HL-60 (cell line): ENCODE measurements at regions not wholly inside any gene's neighbourhood (a gene's known extent, or its start where the extent isn't known, plus 50 kb on each side); places are given as distances from the start of the nearest gene placed in this dataset.

Experiments used
- GABPA ChIP-seq: IDR thresholded peaks from 2 replicates; pipeline ENCODE4 v1.6.1; 2012; ENCODE audit warnings: low read depth
- POLR2AphosphoS5 ChIP-seq: IDR thresholded peaks from 2 replicates; pipeline ENCODE4 v1.6.1; 2012; ENCODE audit warnings: low read depth
- SPI1 ChIP-seq: IDR thresholded peaks from 2 replicates; pipeline ENCODE4 v1.6.1; 2012; ENCODE audit warnings: low read depth, mild to moderate bottlenecking, borderline replicate concordance
- TF ChIP-seq, protein P1 (sequence below): IDR thresholded peaks from one replicate; pipeline ENCODE4 v1.5.1; 2011; ENCODE audit warnings: low read length, control low read depth, inconsistent platforms; ENCODE audit not compliant: insufficient read depth
- TF ChIP-seq, protein P2 (sequence below): IDR thresholded peaks from 2 replicates; pipeline ENCODE4 v1.6.1; 2012; ENCODE audit warnings: low read depth; ENCODE audit not compliant: insufficient replicate concordance

DNA sequence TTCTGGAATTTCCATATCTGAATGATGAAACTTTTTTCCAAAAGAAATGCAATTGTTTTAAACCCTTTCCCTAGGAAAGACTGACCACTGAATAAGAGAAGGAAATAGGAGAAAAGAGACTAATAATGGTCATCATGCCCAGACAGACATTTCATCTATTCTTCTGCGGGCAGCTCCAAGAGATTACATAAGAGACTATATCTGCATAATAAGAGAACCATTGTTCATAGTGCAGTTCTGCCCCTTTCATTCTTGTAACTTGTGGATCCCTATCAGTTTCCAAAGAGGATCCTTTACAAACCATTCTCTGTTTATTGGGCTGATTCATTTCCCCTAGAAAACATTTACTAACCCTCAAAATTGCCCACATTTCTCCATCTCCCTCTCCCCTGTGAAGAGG is 197.8 kb downstream of the FSCB start:
- TF ChIP-seq, protein P1, sequence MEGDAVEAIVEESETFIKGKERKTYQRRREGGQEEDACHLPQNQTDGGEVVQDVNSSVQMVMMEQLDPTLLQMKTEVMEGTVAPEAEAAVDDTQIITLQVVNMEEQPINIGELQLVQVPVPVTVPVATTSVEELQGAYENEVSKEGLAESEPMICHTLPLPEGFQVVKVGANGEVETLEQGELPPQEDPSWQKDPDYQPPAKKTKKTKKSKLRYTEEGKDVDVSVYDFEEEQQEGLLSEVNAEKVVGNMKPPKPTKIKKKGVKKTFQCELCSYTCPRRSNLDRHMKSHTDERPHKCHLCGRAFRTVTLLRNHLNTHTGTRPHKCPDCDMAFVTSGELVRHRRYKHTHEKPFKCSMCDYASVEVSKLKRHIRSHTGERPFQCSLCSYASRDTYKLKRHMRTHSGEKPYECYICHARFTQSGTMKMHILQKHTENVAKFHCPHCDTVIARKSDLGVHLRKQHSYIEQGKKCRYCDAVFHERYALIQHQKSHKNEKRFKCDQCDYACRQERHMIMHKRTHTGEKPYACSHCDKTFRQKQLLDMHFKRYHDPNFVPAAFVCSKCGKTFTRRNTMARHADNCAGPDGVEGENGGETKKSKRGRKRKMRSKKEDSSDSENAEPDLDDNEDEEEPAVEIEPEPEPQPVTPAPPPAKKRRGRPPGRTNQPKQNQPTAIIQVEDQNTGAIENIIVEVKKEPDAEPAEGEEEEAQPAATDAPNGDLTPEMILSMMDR: no peak
- TF ChIP-seq SPI1 (no peak), POLR2AphosphoS5 (no peak), GABPA (no peak)
- TF ChIP-seq, protein P2, sequence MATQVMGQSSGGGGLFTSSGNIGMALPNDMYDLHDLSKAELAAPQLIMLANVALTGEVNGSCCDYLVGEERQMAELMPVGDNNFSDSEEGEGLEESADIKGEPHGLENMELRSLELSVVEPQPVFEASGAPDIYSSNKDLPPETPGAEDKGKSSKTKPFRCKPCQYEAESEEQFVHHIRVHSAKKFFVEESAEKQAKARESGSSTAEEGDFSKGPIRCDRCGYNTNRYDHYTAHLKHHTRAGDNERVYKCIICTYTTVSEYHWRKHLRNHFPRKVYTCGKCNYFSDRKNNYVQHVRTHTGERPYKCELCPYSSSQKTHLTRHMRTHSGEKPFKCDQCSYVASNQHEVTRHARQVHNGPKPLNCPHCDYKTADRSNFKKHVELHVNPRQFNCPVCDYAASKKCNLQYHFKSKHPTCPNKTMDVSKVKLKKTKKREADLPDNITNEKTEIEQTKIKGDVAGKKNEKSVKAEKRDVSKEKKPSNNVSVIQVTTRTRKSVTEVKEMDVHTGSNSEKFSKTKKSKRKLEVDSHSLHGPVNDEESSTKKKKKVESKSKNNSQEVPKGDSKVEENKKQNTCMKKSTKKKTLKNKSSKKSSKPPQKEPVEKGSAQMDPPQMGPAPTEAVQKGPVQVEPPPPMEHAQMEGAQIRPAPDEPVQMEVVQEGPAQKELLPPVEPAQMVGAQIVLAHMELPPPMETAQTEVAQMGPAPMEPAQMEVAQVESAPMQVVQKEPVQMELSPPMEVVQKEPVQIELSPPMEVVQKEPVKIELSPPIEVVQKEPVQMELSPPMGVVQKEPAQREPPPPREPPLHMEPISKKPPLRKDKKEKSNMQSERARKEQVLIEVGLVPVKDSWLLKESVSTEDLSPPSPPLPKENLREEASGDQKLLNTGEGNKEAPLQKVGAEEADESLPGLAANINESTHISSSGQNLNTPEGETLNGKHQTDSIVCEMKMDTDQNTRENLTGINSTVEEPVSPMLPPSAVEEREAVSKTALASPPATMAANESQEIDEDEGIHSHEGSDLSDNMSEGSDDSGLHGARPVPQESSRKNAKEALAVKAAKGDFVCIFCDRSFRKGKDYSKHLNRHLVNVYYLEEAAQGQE: no peak
